Gastrocnemius medialis (tissue), 4 donors: ENCODE measurements at regions not wholly inside any gene's neighbourhood (a gene's known extent, or its start where the extent isn't known, plus 50 kb on each side); places are given as distances from the start of the nearest gene placed in this dataset.

Experiments used
- CTCF ChIP-seq, 5 experiments: fragments of 450-650 bp in 3 of 5; fragments of 200-600 bp in 2 of 5; sonication (generic) in 2 of 5; IDR thresholded peaks in 4 of 5; conservative IDR thresholded peaks in 1 of 5; 1 replicate in 4 of 5; 2 replicates in 1 of 5; pipeline ENCODE4 v1.5.1; 2016 to 2019; ENCODE audit warnings: antibody characterized with exemption in 5 of 5, mild to moderate bottlenecking in 3 of 5, moderate library complexity in 3 of 5
- POLR2A ChIP-seq, 2 donors: fragments of 450-650 bp; IDR thresholded peaks; one replicate each; pipeline ENCODE4 v1.6.1; 2017; ENCODE audit warnings: antibody characterized with exemption in 2 of 2, mild to moderate bottlenecking in 2 of 2, moderate library complexity in 2 of 2

DNA sequence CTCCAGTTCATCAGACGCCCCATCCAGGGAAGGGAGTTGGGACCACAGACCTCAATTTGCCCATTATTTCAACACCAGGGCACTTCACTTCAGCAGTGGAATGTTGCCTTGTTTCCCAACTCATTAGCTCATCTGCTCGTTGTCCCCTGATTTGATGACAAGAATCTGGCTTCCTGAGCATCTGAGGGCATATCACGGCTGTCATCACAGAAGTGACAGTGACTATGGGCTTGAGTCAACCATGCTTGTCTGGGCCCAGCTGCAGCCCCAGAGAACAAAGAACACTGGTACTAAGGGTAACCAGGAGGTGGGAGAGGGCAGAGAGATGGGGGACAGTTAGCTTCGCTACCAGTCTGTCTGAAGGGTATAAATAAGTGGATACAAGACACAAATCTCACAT is 266.0 kb upstream of the SDK2 start:
- TF ChIP-seq CTCF (IDR thresholded peaks at IDR 0.05 in 4 of 5, conservative IDR thresholded peaks at IDR 0.05 in 1 of 5), result no peak
- no peak for TF ChIP-seq POLR2A (IDR thresholded peaks at IDR 0.05)
